ENCODE measurements at regions not wholly inside any gene's neighbourhood (a gene's known extent, or its start where the extent isn't known, plus 50 kb on each side); places are given as distances from the start of the nearest gene placed in this dataset.

- TF ChIP-seq CTCF (IDR thresholded peaks at IDR 0.05): no peak
- no peak for TF ChIP-seq EZH2phosphoT487 (IDR thresholded peaks at IDR 0.05)
Observed at GRCh38 chr4:114250439-114250891, 271.0 kb upstream of the ARSJ start.
